CD14-positive monocyte (primary cell): ENCODE measurements at regions not wholly inside any gene's neighbourhood (a gene's known extent, or its start where the extent isn't known, plus 50 kb on each side); places are given as distances from the start of the nearest gene placed in this dataset.

Experiments
- DNase-seq, 3 donors: peaks; one replicate each; pipeline ENCODE4 v3.0.0-alpha.2; 2011 to 2022
- H2AFZ ChIP-seq: 2 replicates; pipeline ENCODE4 v1.6.0; 2012; ENCODE audit warnings: mild to moderate bottlenecking, low read depth, low read length, inconsistent platforms; ENCODE audit not compliant: insufficient read depth, poor library complexity, severe bottlenecking
- H3K27ac ChIP-seq, 2 donors: 1 replicate in 1 of 2; 2 replicates in 1 of 2; pipeline ENCODE4 v1.5.1; 2012 to 2013; ENCODE audit warnings: low read length in 2 of 2, control low read depth in 1 of 2, inconsistent platforms in 1 of 2, low read depth in 1 of 2, mild to moderate bottlenecking in 1 of 2
- H3K27me3 ChIP-seq, 2 donors: one replicate each; pipeline versions ENCODE4 v1.6.0 to v1.6.1; 2011 to 2013; ENCODE audit warnings: low read length in 2 of 2; ENCODE audit not compliant: control insufficient read depth in 2 of 2, insufficient read depth in 2 of 2
- H3K36me3 ChIP-seq, 2 donors: replicated peaks in 1 of 2; 1 replicate in 1 of 2; 2 replicates in 1 of 2; pipeline versions ENCODE4 v1.5.1 to v1.6.1; 2012 to 2013; ENCODE audit warnings: low read length in 2 of 2, control low read depth in 1 of 2, inconsistent platforms in 1 of 2, mild to moderate bottlenecking in 1 of 2; ENCODE audit not compliant: insufficient read depth in 2 of 2, control insufficient read depth in 1 of 2
- H3K4me1 ChIP-seq, 2 donors: 1 replicate in 1 of 2; 2 replicates in 1 of 2; pipeline versions ENCODE4 v1.5.1 to v1.6.1; 2012 to 2013; ENCODE audit warnings: low read length in 2 of 2, control low read depth in 1 of 2, inconsistent platforms in 1 of 2, mild to moderate bottlenecking in 1 of 2, moderate library complexity in 1 of 2; ENCODE audit not compliant: insufficient read depth in 2 of 2, control insufficient read depth in 1 of 2
- H3K4me2 ChIP-seq: replicated peaks from 2 replicates; pipeline ENCODE3; 2012; ENCODE audit warnings: low read length, moderate library complexity, mild to moderate bottlenecking; ENCODE audit not compliant: poor library complexity, severe bottlenecking; ENCODE audit errors: extremely low read depth
- H3K4me3 ChIP-seq, 3 experiments: fragments of 200-600 bp in 1 of 3; sonication (generic) in 1 of 3; replicated peaks in 1 of 3; 1 replicate in 2 of 3; 2 replicates in 1 of 3; pipeline ENCODE4 v1.5.1; 2011 to 2013; ENCODE audit warnings: low read length in 3 of 3, mild to moderate bottlenecking in 3 of 3, control low read depth in 2 of 3, low read depth in 2 of 3, inconsistent platforms in 1 of 3, moderate library complexity in 1 of 3
- H3K79me2 ChIP-seq: 2 replicates; pipeline ENCODE4 v1.6.0; 2012; ENCODE audit warnings: mild to moderate bottlenecking, control low read depth, inconsistent platforms, low read length, moderate library complexity; ENCODE audit not compliant: insufficient read depth
- H3K9ac ChIP-seq: 2 replicates; pipeline ENCODE4 v1.6.0; 2017; ENCODE audit warnings: low read length, mild to moderate bottlenecking; ENCODE audit not compliant: insufficient read depth, poor library complexity, severe bottlenecking
- H3K9me3 ChIP-seq, 2 donors: replicated peaks in 1 of 2; 1 replicate in 1 of 2; 2 replicates in 1 of 2; pipeline versions ENCODE4 v1.5.1 to v1.6.1; 2012 to 2013; ENCODE audit warnings: low read length in 2 of 2, control low read depth in 1 of 2; ENCODE audit not compliant: control insufficient read depth in 1 of 2, insufficient read depth in 1 of 2
- H4K20me1 ChIP-seq: 2 replicates; pipeline ENCODE4 v1.6.0; 2012; ENCODE audit warnings: mild to moderate bottlenecking, low read length, control low read depth, moderate library complexity; ENCODE audit not compliant: insufficient read depth
- H3K27ac Mint-ChIP-seq, 7 donors: one replicate each; pipeline ENCODE4 v1.8.0; 2020; ENCODE audit warnings: mild to moderate bottlenecking in 7 of 7, mixed read lengths in 7 of 7, moderate library complexity in 6 of 7, inconsistent platforms in 2 of 7
- H3K27me3 Mint-ChIP-seq, 3 donors: one replicate each; pipeline ENCODE4 v1.8.0; 2021 to 2022; ENCODE audit warnings: low read depth in 3 of 3, mild to moderate bottlenecking in 3 of 3, mixed read lengths in 3 of 3, moderate library complexity in 3 of 3, inconsistent platforms in 1 of 3
- H3K36me3 Mint-ChIP-seq, 2 donors: one replicate each; pipeline ENCODE4 v1.8.0; 2020; ENCODE audit warnings: mixed read lengths in 2 of 2, inconsistent platforms in 1 of 2, mild to moderate bottlenecking in 1 of 2
- H3K4me1 Mint-ChIP-seq: one replicate; pipeline ENCODE4 v1.8.0; 2020; ENCODE audit warnings: mild to moderate bottlenecking, mixed read lengths
- H3K4me3 Mint-ChIP-seq, 2 donors: one replicate each; pipeline ENCODE4 v1.8.0; 2020; ENCODE audit warnings: mild to moderate bottlenecking in 2 of 2, mixed read lengths in 2 of 2, moderate library complexity in 1 of 2
- H3K9me3 Mint-ChIP-seq, 7 donors: one replicate each; pipeline ENCODE4 v1.8.0; 2020 to 2022; ENCODE audit warnings: mixed read lengths in 7 of 7, mild to moderate bottlenecking in 6 of 7, moderate library complexity in 6 of 7, inconsistent platforms in 2 of 7
- WGBS: methylation state at CpG from one replicate; pipeline ENCODE4 v1.1.5; 2013; ENCODE audit warnings: missing lambda C conversion rate; ENCODE audit not compliant: insufficient coverage; 5-methylcytosine and 5-hydroxymethylcytosine counted together
- intact Hi-C, 2 donors: fragments of 100-400 bp; cut with micrococcal nuclease; formaldehyde crosslinking; loops; one replicate each; pipeline versions ENCODE4 v1.15.0 to v1.15.1; 2023
- TF ChIP-seq, protein P1 (sequence below): fragments of 200-600 bp; IDR thresholded peaks from one replicate; pipeline ENCODE4 v1.8.0; 2022; ENCODE audit warnings: antibody characterized with exemption, mild to moderate bottlenecking

- TF ChIP-seq, protein P1, sequence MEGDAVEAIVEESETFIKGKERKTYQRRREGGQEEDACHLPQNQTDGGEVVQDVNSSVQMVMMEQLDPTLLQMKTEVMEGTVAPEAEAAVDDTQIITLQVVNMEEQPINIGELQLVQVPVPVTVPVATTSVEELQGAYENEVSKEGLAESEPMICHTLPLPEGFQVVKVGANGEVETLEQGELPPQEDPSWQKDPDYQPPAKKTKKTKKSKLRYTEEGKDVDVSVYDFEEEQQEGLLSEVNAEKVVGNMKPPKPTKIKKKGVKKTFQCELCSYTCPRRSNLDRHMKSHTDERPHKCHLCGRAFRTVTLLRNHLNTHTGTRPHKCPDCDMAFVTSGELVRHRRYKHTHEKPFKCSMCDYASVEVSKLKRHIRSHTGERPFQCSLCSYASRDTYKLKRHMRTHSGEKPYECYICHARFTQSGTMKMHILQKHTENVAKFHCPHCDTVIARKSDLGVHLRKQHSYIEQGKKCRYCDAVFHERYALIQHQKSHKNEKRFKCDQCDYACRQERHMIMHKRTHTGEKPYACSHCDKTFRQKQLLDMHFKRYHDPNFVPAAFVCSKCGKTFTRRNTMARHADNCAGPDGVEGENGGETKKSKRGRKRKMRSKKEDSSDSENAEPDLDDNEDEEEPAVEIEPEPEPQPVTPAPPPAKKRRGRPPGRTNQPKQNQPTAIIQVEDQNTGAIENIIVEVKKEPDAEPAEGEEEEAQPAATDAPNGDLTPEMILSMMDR: no peak
Observed at GRCh38 chr7:89458114-89458513, 662.6 kb upstream of the TEX47 start.

GRCh38 chr7:89474456-89474855 is 678.9 kb upstream of the TEX47 start:
- H3K4me3 Mint-ChIP-seq: no peak overlapping the region
- no peaks in the 10 kb centered on the region for H4K20me1 ChIP-seq
- no peaks in the 10 kb centered on the region for H3K36me3 ChIP-seq
- H3K27ac Mint-ChIP-seq: peak overlapping the region in 1 of 7 donors; percentile 15
- intact Hi-C loops: no loop called here
- TF ChIP-seq, protein P1: no peak
- H3K4me1 ChIP-seq: no peaks in the 10 kb centered on the region
- no peak for DNase-seq
- no peak overlapping the region for H2AFZ ChIP-seq
- H3K79me2 ChIP-seq: no peaks in the 10 kb centered on the region
- no peaks in the 10 kb centered on the region for H3K27me3 Mint-ChIP-seq
- WGBS: 100% methylated on average over 1 of the region's 3 CpGs
- no peaks in the 10 kb centered on the region for H3K36me3 Mint-ChIP-seq
- no peaks in the 10 kb centered on the region for H3K9me3 ChIP-seq
- no peak overlapping the region for H3K9ac ChIP-seq
- H3K4me3 ChIP-seq: no peak overlapping the region
- no peak overlapping the region for H3K4me2 ChIP-seq
- no peaks in the 10 kb centered on the region for H3K27me3 ChIP-seq
- H3K4me1 Mint-ChIP-seq: no peaks in the 10 kb centered on the region
- H3K27ac ChIP-seq: no peak overlapping the region
- peaks cover 0 to 17% (median 6%) of the 10 kb centered on the region in 7 donors for H3K9me3 Mint-ChIP-seq

More at GRCh38 chr7:89458114-89458513, 662.6 kb upstream of the TEX47 start:
- H3K4me1 Mint-ChIP-seq: no peaks in the 10 kb centered on the region
- no peaks in the 10 kb centered on the region for H4K20me1 ChIP-seq
- no peaks in the 10 kb centered on the region for H3K27me3 Mint-ChIP-seq
- WGBS: no CpG with 5 or more reads among the region's 3 CpGs
- H2AFZ ChIP-seq: no peak overlapping the region
- no peaks in the 10 kb centered on the region for H3K27me3 ChIP-seq
- H3K9me3 ChIP-seq: no peaks in the 10 kb centered on the region
- no peaks in the 10 kb centered on the region for H3K36me3 Mint-ChIP-seq
- DNase-seq: no peak
- H3K27ac Mint-ChIP-seq: no peak overlapping the region
- H3K9ac ChIP-seq: no peak overlapping the region
- no peaks in the 10 kb centered on the region for H3K79me2 ChIP-seq
- no peak overlapping the region for H3K4me3 ChIP-seq
- H3K27ac ChIP-seq: no peak overlapping the region
- no peak overlapping the region for H3K4me3 Mint-ChIP-seq
- H3K4me2 ChIP-seq: no peak overlapping the region
- H3K9me3 Mint-ChIP-seq: peaks cover 0 to 10% (median 3%) of the 10 kb centered on the region in 7 donors
- no peaks in the 10 kb centered on the region for H3K36me3 ChIP-seq
- H3K4me1 ChIP-seq: no peaks in the 10 kb centered on the region
- intact Hi-C loops: no loop called here
